Brain pericyte (primary cell): ENCODE measurements at regions not wholly inside any gene's neighbourhood (a gene's known extent, or its start where the extent isn't known, plus 50 kb on each side); places are given as distances from the start of the nearest gene placed in this dataset.
A peak's percentile ranks its signal among the peaks of the same experiment; 100 is the strongest.
"Not testable (repeated sequence)": the region's sequence is repeated elsewhere in the genome, so short reads cannot be mapped to it uniquely, and the experiment has no call there.

Experiments
- DNase-seq: peaks from one replicate; pipeline ENCODE4 v3.0.0-alpha.2; 2012; ENCODE audit warnings: low read depth, low spot score

DNA sequence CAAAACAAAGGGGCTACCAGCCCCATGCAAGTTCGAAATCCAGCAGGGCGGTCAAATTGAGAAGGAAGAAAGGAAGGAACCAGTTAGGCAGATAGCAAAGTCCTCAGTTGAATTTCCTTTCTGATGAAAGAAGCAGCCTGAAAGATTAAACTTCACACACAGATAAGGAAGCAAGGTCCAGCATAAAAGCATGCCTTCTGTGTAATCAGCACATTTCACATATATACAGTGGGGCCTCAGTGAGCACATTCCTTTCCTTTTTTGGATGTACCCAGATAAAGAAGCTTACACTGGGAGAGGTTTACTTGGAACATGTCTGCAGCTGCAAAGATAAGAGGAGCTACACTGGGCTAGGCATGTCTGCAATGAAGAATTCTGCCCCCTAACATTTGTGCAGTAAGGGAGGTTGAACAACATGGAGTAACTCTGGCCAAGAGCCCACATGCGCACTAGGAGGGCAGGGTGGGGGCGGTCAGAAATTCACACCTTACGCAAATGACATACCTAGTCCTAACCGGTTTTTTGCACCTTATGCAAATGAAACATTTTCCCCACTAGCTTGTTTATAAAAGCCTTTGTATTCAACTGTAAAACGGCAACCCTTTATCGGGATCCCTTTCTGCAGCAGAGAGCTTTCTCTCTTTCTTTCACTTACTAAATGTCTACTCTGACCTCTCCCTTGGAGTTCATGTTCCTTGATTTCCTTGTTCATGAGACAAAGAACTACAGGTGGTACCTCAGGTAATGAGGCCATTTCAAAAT is 149.7 kb upstream of the FBXL17 start:
- DNase-seq: no peak

- DNase-seq: no peak
Measured at GRCh38 chr5:108530706-108531105, 148.8 kb upstream of the FBXL17 start.

GRCh38 chr5:108529381-108529780 is 147.5 kb upstream of the FBXL17 start:
- DNase-seq: no peak

GRCh38 chr5:108528655-108529054 is 146.8 kb upstream of the FBXL17 start:
- no peak for DNase-seq

GRCh38 chr5:108524564-108524963 is 142.7 kb upstream of the FBXL17 start:
- DNase-seq: no peak

DNA sequence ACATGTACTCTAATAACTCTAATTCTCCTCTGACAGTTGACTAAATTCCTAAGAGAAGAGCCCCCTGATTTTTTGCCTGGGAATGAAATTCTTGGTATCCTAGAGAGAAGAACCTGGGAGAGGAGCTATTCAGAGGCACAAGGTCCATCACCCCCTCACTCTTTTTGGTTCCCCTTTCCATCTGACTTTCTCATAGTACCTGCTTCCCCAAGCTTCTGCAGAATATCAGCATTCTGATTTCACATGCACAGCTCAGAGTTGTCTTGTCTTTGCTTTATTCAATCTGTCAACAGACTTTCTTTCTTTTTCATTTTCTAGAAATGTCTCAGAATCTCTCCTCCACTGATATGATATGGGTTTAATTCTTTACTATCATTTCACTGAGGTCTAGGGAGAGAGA is 141.5 kb upstream of the FBXL17 start:
- DNase-seq: no peak

DNA sequence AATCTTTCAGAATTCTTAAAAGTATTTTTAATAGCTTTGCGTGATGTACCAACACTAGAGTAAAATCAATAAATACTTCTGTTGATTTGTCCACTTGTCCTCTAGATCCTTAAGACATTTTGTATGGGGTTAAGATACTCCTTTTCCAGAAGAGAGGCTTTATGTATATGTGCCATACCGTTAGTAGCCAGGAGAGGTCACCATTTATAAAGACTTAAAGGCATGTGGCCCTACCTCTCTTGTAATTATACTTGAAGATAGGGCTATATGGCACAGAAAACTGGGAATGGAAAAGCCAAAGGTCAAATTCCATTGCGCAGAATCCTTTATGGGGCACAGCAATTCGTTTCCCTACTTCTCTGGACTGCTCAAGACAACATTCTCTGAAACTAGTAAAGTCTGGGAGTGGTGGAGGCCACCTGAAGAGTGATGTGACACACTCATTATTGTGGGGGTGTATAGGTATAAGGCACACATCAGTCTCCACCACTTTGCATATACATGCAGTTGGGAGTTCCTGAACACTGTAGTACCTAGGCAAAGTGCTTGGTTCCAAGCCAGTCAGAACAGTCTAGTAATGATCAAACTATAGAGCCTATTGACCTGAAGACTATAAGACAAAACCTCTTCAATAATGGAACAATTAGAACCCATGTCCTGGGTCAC is 140.1 kb upstream of the FBXL17 start:
- peak; percentile 21 for DNase-seq

- no peak for DNase-seq
Measured at GRCh38 chr5:108521011-108521700, 139.3 kb upstream of the FBXL17 start.

- no peak for DNase-seq
Measured at GRCh38 chr5:108516785-108517184, 134.9 kb upstream of the FBXL17 start.

- DNase-seq: no peak
Measured at GRCh38 chr5:108515517-108516105, 133.7 kb upstream of the FBXL17 start.

DNA sequence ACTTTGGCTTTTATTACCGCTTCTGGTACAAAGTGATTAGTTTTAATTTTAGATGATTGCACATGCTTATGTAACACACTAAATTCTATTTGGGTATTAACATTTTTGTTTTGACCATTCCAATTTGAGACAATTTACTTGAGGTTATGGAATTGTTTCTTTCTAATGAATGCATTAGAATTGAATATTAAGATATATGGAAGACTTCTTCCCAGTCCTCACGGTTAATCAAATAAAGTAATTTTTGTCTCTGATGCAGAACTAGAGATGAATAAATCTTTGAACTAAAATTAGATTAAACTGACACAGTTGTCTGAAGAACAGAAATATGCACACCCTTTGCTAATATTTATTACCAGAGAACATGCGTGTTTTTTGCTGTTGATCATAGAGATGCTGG is 127.1 kb upstream of the FBXL17 start:
- no peak for DNase-seq

GRCh38 chr5:108507631-108508030 is 125.7 kb upstream of the FBXL17 start:
- no peak for DNase-seq

- DNase-seq: no peak
Measured at GRCh38 chr5:108505608-108506007, 123.7 kb upstream of the FBXL17 start.

- DNase-seq: no peak
Measured at GRCh38 chr5:108504974-108505373, 123.1 kb upstream of the FBXL17 start.

- no peak for DNase-seq
Measured at GRCh38 chr5:108503986-108504385, 122.1 kb upstream of the FBXL17 start.

DNA sequence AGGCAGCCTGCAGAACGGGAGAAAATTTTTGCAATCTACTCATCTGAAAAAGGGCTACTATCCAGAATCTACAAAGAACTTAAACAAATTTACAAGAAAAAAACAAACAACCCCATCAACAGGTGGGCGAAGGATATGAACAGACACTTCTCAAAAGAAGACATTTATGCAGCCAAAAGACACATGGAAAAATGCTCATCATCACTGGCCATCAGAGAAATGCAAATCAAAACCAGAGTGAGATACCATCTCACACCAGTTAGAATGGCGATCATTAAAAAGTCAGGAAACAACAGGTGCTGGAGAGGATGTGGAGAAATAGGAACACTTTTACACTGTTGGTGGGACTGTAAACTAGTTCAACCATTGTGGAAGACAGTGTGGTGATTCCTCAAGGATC is 113.7 kb upstream of the FBXL17 start:
- DNase-seq: not testable (repeated sequence)

DNA sequence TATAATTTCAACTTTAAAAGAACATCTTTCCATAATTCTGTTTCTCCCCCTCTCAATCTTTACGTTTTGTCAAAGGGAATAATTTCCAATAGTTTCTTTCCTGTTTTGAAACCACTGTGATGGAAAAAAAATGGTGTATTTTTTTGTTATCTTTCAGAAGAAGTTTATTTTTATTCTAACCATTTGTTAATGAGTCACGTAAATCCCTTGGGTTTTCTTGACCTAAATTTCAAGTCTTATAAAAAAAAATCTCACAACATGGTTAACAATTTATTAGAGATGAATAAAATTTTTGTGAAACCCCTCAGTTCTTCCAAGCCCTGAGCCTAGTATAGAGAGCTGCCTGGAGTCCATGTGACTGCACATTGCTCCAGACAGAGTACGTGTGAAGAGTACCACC is 106.1 kb upstream of the FBXL17 start:
- DNase-seq: no peak

- no peak for DNase-seq
Measured at GRCh38 chr5:108484035-108484434, 102.1 kb upstream of the FBXL17 start.

DNA sequence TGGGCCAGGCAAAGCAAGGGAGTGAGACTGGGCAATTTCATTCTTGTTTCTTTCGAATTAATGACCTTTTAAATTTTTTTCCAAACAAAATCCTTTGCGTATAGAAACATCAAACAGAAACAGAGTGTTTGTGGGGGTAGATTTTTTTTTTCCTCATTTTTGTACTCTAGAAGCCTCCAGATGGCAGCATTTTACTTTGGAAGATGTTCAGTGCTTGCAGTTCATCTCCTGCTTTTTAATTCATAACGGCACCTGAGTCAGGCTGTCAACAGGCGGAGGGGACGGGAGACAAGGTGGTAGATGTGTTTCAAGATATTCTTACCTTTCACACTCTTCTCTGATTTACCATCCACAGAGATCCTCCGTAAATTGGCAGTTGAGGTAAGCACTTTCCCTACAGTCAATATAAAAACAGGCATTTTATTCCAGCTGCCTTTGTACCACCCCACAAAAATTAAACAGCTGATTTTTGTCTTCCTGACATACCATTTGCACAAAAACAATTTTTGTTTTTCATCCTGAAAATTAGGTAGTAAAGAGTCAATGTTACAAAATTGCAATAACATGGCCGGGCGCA is 99.5 kb upstream of the FBXL17 start:
- no peak for DNase-seq

DNA sequence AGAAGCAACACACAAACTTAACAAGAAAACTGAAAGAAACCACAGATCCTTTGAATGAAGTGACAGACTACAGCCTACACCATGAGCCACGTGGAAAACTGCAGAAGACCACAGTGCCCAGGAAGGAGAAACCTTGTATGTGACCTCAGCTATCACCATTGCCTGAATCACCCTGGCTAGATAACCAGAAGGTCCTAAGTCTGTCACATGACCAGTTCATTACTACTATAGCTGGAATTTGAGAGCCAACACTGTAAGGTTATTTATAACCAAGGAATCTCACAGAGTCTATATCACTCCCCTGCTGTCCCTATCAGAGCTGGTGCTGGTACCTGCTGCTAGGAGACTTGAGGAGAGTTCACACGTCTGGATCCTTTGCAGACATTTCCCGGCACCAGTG is 90.3 kb upstream of the FBXL17 start:
- DNase-seq: no peak

DNA sequence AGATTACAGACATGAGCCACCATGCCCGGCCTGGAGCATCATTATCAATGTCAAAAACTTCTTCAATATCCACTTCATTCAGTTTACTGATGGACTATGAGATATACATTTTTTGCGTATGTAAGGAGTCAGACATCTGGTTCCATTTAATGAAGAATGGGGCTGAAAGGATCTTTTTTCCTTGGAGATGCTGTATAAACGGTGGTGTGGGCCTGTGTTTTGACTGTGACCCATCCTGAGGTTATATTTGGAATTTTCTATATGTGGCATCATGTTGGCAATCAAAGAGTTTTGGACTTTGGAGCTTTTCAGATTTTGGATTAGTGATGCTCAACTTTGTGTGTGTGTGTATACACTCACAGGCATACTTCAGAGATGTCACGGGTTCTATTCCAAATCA is 85.7 kb upstream of the FBXL17 start:
- no peak for DNase-seq
